GM20431 (cell line): ENCODE measurements at regions not wholly inside any gene's neighbourhood (a gene's known extent, or its start where the extent isn't known, plus 50 kb on each side); places are given as distances from the start of the nearest gene placed in this dataset.
"Not testable (repeated sequence)": the region's sequence is repeated elsewhere in the genome, so short reads cannot be mapped to it uniquely, and the experiment has no call there.

Source experiments
- in situ Hi-C: fragments of 300-500 bp; cut with MseI, MboI; formaldehyde crosslinking; loops from one replicate; pipeline ENCODE4 v1.15.0; 2020; ENCODE audit warnings: low sequenced_read_pairs; ENCODE audit not compliant: unreplicated experiment

DNA sequence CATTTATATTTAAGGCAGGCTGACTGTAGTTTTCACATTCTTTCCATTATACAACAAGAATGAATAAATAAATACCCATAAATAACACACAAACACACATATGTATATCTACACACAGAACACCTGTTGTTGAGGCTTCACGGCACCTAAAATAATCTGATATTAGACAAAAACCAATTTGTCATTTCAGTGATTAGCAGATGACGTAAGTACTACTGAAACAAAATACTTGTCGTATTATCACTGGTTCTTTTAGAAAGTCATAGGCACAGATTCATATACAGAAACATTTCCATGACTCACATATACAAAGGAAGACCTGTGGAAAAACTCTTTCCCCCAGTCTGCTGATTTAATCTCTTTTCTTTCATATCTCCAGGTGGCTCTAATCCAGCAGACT, 1113.4 kb upstream of the FANCL start:
- in situ Hi-C loops = no loop called here

DNA sequence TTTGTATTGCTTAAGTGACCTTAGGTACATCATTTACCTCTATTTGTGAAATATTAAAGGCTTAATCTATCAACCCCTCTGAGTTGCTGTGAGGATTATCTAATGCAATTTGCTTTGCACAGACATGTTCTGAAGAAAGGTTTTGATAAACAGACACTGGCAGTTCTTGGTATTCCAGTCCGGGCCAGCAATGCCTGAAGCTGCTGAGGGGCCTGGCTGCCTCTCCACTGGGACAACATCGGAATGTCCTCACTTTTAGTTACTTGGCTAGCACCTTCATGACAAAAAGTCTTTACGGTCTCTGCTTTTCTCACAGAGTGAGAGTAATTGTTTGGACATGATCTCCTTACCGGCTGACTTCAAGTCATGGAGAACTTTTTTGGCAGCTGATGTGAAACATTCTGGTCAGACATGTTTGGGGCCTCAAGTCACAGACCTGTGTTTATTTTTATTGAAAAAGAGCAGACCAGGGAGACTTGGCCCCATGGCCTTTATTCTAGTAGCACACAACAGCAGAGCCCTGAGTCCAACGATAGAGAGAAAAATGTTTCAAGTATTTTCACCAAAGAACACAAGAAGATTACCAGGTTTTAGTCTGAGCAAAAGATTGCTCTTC, 1112.3 kb upstream of the FANCL start:
- in situ Hi-C loops = no loop called here

DNA sequence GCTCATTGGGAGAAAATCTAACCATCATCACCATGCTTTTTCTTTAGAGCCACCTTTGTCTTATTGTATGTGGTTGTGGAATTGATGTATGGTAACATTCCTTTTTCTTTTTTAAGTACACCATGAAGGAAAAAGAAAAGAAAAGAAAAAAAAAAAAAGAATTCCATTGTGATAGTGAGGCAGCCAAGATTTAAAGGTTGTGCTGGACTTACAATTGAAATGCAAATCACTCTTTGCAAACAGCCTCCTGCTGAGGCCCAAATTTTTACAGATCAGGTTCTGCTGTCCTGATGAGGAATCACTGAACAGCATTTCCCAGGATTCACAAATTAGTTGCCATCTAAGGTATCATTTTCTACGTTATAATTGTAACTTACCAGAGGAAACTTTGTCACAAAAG, 1101.0 kb upstream of the FANCL start:
- in situ Hi-C loops = no loop called here

DNA sequence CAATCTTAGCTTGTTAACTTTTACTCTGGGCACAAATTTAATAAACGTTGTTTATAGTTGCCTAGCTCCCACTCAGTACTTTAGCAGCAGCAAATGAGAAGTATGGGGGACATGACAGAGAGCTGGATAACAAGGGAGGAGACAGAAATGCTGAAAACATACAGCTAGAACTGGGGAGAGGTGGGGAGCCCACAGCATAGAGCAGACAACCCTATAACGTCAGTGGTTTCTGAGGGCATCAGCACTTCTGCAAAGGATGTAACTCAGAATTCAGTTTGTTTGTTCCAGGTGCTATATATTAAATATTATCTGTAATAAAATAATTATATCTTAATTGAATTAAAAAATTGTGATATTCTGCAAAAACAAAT, 1098.7 kb upstream of the FANCL start:
- in situ Hi-C loops = no loop called here

DNA sequence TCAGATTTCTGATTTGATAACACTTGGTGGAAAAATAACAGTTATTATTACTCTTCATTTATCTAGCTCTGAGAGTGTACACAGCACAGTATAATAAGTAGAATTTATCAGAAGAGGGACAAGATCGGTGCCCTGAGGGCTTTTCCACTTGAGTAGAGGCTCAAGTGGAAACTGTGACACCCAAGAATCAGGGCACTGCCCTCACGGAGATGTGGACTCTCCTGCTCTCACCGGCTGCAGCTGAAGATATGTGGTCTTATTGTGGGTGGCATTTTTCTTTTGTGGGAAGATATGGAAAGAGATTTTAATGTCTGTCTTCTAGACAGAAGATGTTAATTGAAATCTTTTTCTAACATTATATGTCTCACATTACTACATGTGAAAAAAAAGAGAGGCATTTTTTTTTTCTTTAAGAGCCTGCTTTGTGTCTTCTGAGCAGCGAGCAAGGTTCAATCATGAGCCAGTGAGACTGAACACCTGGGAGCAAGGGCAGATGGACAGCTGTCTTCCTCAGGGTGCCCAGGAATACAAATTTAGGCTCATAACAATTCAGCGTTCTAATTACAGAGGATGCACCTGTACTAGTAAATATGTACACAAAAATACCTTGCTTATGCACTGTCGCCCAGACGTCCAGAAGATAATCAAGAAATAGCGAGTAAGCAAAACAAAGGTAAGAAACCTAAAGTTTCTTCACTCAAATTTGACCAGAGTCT, 1098.2 kb upstream of the FANCL start:
- in situ Hi-C loops = no loop called here

DNA sequence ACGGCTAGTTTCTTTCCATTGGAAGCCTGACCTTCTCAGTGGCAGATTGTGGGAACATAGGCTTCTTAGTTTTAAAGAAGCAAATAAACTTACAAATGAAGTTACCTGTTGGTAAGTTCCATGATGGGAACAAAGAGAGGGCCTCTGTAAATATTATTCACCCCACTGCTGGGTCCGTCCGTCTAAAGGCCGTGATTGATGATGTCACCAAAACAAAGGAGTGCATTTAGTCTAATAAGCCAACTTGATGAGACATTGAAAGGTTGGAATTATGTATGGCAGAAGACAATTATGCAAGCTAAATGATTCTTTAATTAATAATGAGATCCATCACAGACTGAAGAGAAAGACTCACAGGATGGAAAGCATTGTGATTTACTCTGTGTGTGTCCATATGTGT, 1091.9 kb upstream of the FANCL start:
- in situ Hi-C loops = no loop called here

DNA sequence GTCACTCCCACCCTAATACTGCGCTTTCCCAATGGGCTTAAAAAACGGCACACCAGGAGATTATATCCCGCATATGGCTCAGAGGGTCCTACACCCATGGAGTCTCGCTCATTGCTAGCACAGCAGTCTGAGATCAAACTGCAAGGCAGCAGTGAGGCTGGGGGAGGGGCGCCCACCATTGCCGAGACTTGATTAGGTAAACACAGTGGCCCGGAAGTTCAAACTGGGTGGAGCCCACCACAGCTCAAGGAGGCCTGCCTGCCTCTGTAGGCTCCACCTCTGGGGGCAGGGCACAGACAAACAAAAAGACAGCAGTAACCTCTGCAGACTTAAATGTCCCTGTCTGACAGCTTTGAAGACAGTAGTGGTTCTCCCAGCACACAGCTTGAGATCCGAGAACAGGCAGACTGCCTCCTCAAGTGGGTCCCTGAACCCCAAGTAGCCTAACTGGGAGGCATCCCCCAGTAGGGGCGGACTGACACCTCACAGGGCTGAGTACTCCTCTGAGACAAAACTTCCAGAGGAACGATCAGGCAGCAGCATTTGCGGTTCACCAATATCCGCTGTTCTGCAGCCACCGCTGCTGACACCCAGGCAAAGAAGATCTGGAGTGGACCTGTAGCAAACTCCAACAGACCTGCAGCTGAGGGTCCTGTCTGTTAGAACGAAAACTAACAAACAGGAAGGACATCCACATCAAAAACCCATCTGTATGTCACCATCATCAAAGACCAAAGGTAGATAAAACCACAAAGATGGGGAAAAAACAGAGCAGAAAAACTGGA, 1085.6 kb upstream of the FANCL start:
- in situ Hi-C loops = not testable (repeated sequence)

DNA sequence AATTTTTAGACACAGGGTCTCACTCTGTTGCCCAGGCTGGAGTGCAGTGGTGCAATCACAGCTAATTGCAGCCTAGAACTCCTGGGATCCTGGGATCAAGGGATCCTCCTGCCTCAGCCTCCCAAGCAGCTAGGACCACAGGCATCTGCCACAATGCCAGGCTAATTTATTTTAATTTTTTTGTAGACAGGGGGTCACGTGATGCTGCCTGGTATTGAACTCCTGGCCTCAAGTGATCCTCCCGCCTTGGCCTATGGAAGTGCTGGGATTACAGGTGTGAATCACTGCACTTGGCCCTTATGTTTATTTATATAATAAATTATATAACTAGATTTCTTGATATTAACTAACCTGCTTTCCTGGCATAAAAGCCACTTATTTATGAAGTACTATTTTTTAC, 1081.7 kb upstream of the FANCL start:
- in situ Hi-C loops = no loop called here

DNA sequence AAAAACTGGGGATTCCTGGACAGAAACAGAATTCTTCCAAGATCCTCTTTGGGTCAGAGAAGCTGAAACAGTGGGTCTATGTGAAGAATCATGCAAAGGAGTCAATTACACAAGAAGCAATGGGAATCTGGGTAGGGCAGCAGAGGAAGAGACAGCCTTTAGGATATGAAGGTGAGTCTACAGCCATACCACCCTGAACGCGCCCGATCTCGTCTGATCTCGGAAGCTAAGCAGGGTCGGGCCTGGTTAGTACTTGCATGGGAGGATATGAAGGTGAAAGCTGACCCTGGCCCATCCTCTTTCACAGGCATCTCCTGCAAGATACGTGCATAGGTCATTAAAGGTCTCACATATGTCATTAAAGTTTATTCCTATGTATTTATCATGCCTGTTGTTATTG, 1080.9 kb upstream of the FANCL start:
- in situ Hi-C loops = no loop called here

DNA sequence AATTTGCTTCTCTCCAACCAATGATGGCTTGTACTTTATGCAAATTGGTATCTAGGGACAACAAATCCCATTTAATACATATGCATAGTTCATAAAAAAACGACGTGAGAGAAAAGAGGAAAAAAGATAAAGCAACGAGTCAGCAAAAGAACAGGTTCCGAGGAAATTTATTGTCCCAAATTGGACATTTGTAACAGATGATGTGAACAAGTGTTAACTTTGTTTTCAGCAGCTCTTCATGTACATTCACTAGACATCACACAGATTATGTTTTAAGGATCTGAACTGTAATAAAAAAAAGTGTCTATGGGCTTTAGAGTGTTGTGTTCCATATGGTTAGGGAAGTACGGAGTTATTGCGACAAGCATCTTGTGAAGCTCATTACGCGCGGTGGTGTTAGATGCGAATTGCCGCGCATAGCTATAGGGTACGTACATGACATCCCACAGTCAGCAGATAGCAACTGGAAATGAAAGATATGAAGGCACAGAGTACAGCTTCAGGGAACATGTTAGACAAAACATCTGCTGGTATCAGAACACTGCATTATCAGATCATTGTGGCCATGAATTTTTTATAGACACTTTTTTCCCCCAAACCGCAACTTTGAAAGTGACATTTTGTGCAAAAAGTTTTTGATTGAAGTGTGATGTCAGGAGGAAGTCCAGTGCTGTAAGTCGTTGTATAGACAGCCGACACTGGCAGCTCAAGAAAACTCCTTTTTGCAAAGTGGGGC, 1073.1 kb upstream of the FANCL start:
- in situ Hi-C loops = no loop called here

DNA sequence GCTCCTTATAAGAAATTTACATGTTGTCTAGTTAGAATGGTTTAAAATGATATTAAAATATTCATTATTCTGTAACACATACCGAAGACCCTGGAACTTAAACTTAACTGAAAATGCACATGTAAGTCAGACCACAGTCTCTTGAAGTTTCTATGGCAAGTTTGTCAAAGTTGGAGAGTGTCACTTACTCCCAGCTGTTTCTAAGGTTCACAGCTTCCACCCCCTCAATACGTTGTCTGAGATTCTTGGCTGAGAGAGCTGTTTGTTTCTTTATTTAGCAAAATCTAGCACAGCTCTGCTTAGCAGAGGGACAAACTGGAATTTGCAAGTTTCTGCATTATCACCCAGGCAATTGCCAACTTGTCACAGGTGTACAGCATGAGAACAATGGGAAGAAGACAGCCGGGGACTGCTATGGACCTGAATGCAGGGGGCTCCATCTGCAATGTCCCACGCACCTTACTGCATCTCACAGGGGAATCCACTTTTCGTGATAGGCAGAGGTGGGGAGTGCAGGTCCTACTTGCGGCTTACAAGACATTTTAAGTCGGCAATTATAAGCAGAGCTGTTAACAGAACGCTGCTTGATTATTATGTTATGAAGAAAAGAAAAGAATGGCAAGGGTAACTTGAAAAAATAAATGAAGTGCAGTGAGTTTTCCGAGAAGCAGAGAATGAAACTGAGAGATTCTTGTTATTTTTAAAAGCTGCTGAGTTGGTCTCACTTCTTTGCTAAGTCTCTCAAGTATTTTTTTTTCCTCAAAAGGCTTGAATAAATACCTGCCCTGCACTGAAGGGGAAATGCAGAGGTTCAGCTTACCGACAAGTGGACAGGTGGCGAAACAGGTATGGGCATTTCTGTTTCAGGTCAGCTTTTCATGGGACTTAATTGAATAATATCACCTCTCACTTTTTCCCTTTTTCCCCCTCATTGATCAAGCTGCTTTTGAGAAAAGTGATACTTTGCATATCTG, 1072.1 kb upstream of the FANCL start:
- in situ Hi-C loops = no loop called here

DNA sequence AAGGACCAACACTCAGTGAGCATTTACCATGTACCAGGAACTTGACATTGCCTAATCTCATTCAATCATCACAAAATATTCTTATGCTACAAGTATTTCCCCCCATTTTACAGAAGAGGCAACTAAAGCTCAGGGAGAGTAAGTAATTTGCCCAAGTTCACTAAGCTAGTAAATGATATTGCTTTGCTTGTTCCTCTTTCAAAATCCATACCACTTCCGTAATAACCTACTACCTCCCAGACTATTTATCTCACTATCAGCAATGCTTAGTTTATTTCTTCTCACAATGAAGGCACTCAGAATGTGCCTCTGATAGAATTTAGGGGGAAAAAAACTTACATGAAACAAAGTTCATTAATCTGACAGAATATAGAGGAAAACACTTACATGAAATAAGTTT, 1070.9 kb upstream of the FANCL start:
- in situ Hi-C loops = no loop called here

DNA sequence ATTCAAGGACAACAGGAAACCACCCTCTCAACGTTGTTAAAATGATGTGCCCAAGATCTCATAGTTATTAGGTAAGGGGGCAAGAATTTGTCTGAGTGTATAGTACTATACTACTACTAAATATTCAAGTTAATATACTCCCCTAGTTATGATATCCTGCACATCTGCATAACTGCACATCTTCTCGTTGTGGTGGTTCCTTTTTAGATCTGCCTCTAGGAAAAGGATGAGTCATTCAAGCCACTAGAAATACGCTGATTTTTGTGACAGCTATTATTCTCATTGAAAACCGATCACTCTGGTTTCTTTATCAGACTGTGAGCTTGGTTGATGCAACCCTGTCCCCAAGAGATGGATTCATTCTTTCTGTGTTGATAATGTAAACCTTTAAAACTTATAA, 1067.0 kb upstream of the FANCL start:
- in situ Hi-C loops = no loop called here

DNA sequence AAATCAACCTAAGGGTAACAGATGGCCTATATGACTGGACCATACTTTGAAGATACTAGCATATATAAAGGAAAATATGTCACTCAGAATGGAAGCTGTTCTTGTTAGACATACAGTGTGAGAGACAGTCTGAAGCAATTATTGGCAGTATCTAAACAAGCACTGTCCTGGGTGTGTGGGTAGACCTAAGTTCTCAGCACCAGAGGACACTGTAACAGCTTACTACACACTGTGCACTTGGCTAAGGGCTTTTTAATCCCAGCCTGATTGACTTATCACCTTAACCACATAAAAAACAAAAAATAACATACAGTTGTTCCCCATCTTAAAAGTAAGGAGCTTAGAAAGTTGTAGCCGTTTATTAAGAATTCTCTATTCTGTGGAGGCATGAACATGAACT, 1066.1 kb upstream of the FANCL start:
- in situ Hi-C loops = no loop called here

DNA sequence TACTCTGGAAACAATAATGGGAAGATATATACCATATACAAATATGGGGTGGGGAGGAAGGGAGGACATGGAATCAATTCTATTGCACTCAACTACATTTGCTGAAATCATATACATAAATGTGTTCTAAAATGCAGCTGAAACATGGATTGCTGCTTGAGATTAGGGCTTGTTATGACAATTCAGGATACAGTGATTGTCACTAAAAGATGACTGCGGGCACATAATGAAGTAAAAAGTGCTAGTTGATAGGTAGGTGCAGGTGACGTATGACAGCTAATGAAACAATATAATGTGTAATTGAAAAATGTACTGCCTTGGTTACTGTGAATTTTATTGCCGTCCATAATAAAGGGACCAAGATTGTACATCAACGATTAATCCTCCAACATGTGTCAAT, 1062.1 kb upstream of the FANCL start:
- in situ Hi-C loops = no loop called here

DNA sequence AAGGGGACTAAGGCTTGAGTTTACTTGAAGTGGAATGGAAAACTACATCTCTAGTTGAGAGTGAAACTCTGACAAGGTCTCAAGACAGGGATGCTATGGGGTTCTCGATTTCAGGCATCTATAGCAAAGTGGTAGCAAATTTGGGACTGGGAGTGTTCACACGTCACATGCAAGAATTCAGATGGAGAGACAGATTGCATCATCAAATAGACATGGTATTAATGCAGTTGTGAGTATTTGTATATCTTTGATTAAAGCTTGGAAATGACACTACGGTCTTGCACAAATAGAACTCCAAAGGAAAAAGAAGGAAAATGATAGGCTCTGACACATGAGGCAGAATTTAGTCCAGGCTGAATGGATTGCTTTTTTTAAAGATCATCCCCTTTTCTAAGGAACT, 1061.6 kb upstream of the FANCL start:
- in situ Hi-C loops = no loop called here

DNA sequence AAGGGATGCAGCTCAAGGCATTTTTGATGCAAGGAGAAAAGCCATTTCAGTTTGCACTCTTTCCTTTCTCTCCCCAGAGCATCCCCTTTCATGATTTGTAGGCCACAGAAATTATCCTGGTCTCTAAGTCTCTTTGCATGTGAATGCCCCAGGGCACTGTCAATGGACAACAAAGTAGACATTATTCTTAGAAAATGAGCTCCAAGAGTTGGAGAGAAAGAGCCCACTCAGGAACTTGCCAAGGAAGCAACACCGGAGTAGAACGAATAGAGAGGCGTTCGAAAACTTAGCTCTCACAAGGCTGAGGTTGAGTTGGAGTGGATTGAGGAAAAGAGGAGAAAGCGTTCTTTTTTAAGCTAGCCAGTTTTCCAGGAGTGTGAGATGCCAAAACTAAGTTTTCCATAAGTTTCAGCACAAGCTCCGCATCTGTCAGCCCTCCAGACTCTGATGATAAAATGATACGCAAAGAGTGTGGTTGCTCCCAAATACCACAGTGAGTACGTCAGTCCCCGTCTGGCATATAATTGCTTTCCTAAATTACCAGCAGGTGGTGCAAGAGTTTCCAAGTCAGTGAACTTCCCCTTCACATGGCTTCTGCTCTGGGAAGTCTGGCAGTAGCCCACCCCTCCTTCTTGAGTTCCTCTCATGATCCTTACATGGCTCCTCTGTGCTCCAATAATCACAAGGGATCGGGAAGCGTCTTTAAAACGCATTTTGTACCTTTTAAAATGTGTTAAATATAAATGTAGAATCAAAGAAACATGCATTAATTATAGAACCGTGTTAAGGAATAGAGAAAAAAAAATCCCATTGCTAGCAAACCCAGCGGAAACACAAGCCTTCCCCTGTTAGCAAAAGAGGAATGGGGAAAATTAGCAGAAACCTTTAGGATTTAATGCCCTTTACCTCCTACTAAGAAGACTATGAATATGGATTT, 1060.6 kb upstream of the FANCL start:
- in situ Hi-C loops = no loop called here

DNA sequence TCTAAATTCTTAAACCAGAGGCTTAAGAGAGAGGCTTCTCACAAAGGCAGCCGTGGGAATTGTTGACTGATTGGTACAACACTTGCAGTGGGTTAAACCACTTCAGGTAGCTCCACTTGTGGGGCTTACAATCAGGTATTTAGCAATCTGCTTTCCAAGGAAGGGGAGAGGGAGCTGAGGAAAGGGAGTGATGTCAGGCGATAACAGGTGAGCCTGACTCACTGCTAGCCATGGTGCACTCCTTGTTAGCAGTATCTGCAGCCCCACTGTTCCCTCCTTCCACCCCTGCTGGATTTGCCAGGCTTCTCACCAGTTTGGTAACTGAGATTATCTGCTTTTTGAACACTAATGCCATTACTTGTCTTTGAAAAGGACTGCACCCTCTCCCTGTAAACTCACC, 1056.7 kb upstream of the FANCL start:
- in situ Hi-C loops = loop anchor here (25.0 kb wide), 1 partner anchor 1289 kb away; no protein-coding TSS in a partner anchor
